HEK293 (cell line): ENCODE measurements at regions not wholly inside any gene's neighbourhood (a gene's known extent, or its start where the extent isn't known, plus 50 kb on each side); places are given as distances from the start of the nearest gene placed in this dataset.

Source experiments
- CTCF ChIA-PET: fragments of 350-600 bp; formaldehyde crosslinking; extraction: SDS; loops from one replicate; lab custom pipeline; 2021; ENCODE audit warnings: antibody characterized with exemption; lab: Yijun Ruan, JAX
- POLR2A ChIA-PET: fragments of 300-600 bp; formaldehyde crosslinking; extraction: SDS; loops from one replicate; lab custom pipeline; 2020; ENCODE audit warnings: antibody characterized with exemption, inconsistent platforms; lab: Yijun Ruan, JAX
- H3K27ac ChIP-seq: fragments of 200-500 bp; sonication (Bioruptor generic); 2 replicates; pipeline ENCODE4 v1.5.1; 2014; ENCODE audit warnings: low read depth, low read length, control low read depth, inconsistent platforms; ENCODE audit errors: extremely low read depth
- H3K36me3 ChIP-seq, 2 experiments: fragments of 200-500 bp in 1 of 2; sonication (Bioruptor generic) in 1 of 2; 1 replicate in 1 of 2; 2 replicates in 1 of 2; pipeline ENCODE4 v1.5.1; 2014 to 2017; ENCODE audit warnings: inconsistent platforms in 2 of 2, low read length in 2 of 2; ENCODE audit not compliant: control insufficient read depth in 2 of 2, insufficient read depth in 1 of 2
- H3K4me1 ChIP-seq: fragments of 200-500 bp; sonication (Bioruptor generic); 2 replicates; pipeline ENCODE4 v1.5.1; 2014; ENCODE audit warnings: mild to moderate bottlenecking, low read length, inconsistent platforms; ENCODE audit not compliant: control insufficient read depth, insufficient read depth
- H3K4me3 ChIP-seq: 2 replicates; pipeline ENCODE4 v1.5.1; 2011; ENCODE audit warnings: low read depth, mild to moderate bottlenecking, control low read depth, low read length, moderate library complexity
- H3K9me3 ChIP-seq: fragments of 200-500 bp; sonication (Bioruptor generic); 2 replicates; pipeline ENCODE4 v1.5.1; 2014; ENCODE audit warnings: low read depth, low read length, inconsistent platforms; ENCODE audit not compliant: control insufficient read depth, insufficient read depth
- PRDM4 ChIP-seq: fragments of 450-650 bp; formaldehyde crosslinking; IDR thresholded peaks from 2 replicates; pipeline ENCODE4 v1.5.1; 2017; ENCODE audit warnings: missing biosample characterization, missing genetic modification characterization
- TCF7L2 ChIP-seq: IDR thresholded peaks from 2 replicates; pipeline ENCODE4 v1.6.1; 2011; ENCODE audit warnings: low read depth, mild to moderate bottlenecking, inconsistent platforms, low read length, moderate library complexity, borderline replicate concordance
- TSHZ1 ChIP-seq: fragments of 450-650 bp; formaldehyde crosslinking; IDR thresholded peaks from 2 replicates; pipeline ENCODE4 v1.5.1; 2016; ENCODE audit warnings: missing biosample characterization, missing genetic modification characterization, borderline replicate concordance
- ZBTB10 ChIP-seq: fragments of 450-650 bp; formaldehyde crosslinking; IDR thresholded peaks from 2 replicates; pipeline ENCODE4 v1.5.1; 2016; ENCODE audit warnings: missing biosample characterization, missing genetic modification characterization
- ZBTB44 ChIP-seq: fragments of 450-650 bp; IDR thresholded peaks from 2 replicates; pipeline ENCODE4 v1.5.1; 2018; ENCODE audit warnings: missing biosample characterization, mild to moderate bottlenecking, missing genetic modification characterization
- ZBTB6 ChIP-seq: fragments of 450-650 bp; formaldehyde crosslinking; IDR thresholded peaks from 2 replicates; pipeline ENCODE4 v1.5.1; 2017; ENCODE audit warnings: missing biosample characterization, missing genetic modification characterization
- ZNF341 ChIP-seq: fragments of 450-650 bp; formaldehyde crosslinking; IDR thresholded peaks from 2 replicates; pipeline ENCODE4; 2016; ENCODE audit warnings: low read depth, missing biosample characterization, missing genetic modification characterization
- ZNF366 ChIP-seq: fragments of 450-650 bp; formaldehyde crosslinking; conservative IDR thresholded peaks from 2 replicates; pipeline ENCODE4 v1.5.1; 2016; ENCODE audit warnings: missing biosample characterization, missing genetic modification characterization
- ZNF398 ChIP-seq: fragments of 450-650 bp; formaldehyde crosslinking; IDR thresholded peaks from 2 replicates; pipeline ENCODE4 v1.5.1; 2017; ENCODE audit warnings: missing biosample characterization, missing genetic modification characterization
- ZNF416 ChIP-seq: fragments of 450-650 bp; formaldehyde crosslinking; IDR thresholded peaks from 2 replicates; pipeline ENCODE4 v1.5.1; 2016; ENCODE audit warnings: missing biosample characterization, missing genetic modification characterization
- ZNF473 ChIP-seq: fragments of 450-650 bp; formaldehyde crosslinking; IDR thresholded peaks from 2 replicates; pipeline ENCODE4 v1.5.1; 2017; ENCODE audit warnings: missing biosample characterization, missing genetic modification characterization
- ZNF514 ChIP-seq: fragments of 450-650 bp; formaldehyde crosslinking; IDR thresholded peaks from 2 replicates; pipeline ENCODE4 v1.5.1; 2016; ENCODE audit warnings: missing biosample characterization, missing genetic modification characterization
- ZNF610 ChIP-seq: fragments of 450-650 bp; formaldehyde crosslinking; IDR thresholded peaks from 2 replicates; pipeline ENCODE4 v1.5.1; 2016; ENCODE audit warnings: missing biosample characterization, missing genetic modification characterization, borderline replicate concordance
- ZNF629 ChIP-seq: fragments of 450-650 bp; formaldehyde crosslinking; IDR thresholded peaks from 2 replicates; pipeline ENCODE4 v1.5.1; 2017; ENCODE audit warnings: missing biosample characterization, missing genetic modification characterization
- ZNF704 ChIP-seq: fragments of 450-650 bp; formaldehyde crosslinking; IDR thresholded peaks from 2 replicates; pipeline ENCODE4 v1.5.1; 2016; ENCODE audit warnings: missing biosample characterization, missing genetic modification characterization
- ZNF707 ChIP-seq: fragments of 450-650 bp; formaldehyde crosslinking; IDR thresholded peaks from 2 replicates; pipeline ENCODE4 v1.5.1; 2016; ENCODE audit warnings: missing biosample characterization, missing genetic modification characterization

GRCh38 chr1:40914927-40915569, 52.9 kb upstream of the CITED4 start:
- TF ChIP-seq ZNF707 (no peak), TCF7L2 (no peak), TSHZ1 (tag by site-specific recombination) (no peak), PRDM4 (no peak), ZBTB44 (tag by site-specific recombination) (no peak), ZNF473 (tag by site-specific recombination) (no peak), ZNF629 (tag by site-specific recombination) (no peak), ZNF610 (tag by site-specific recombination) (no peak)
- TF ChIP-seq, all 188 proteins: peak for 0
- Histone ChIP-seq H3K27ac (no peak overlapping the region), H3K9me3 (no peaks in the 10 kb centered on the region), H3K4me1 (no peaks in the 10 kb centered on the region), H3K36me3 (no peaks in the 10 kb centered on the region), H3K4me3 (no peak overlapping the region)
- POLR2A ChIA-PET: no interaction called here
- CTCF ChIA-PET: interaction anchor here (0.7 kb wide), 1 partner anchor 65 kb away, joined by 3 read pairs; no protein-coding TSS in a partner anchor

GRCh38 chr1:40915581-40915980, 53.4 kb upstream of the CITED4 start:
- H3K9me3 ChIP-seq: no peaks in the 10 kb centered on the region
- H3K4me3 ChIP-seq: no peak overlapping the region
- no peaks in the 10 kb centered on the region for H3K4me1 ChIP-seq
- H3K27ac ChIP-seq: no peak overlapping the region
- H3K36me3 ChIP-seq: no peaks in the 10 kb centered on the region
- TF ChIP-seq ZNF366 (tag by site-specific recombination) (no peak), ZNF704 (no peak), ZNF341 (no peak), ZBTB10 (tag by site-specific recombination) (no peak), ZNF416 (no peak), ZNF514 (tag by site-specific recombination) (no peak), ZBTB6 (tag by site-specific recombination) (no peak), ZNF398 (no peak)
- POLR2A ChIA-PET: no interaction called here
- CTCF ChIA-PET: interaction anchor here (0.7 kb wide), 1 partner anchor 65 kb away, joined by 3 read pairs; no protein-coding TSS in a partner anchor
